ENCODE measurements at regions not wholly inside any gene's neighbourhood (a gene's known extent, or its start where the extent isn't known, plus 50 kb on each side); places are given as distances from the start of the nearest gene placed in this dataset.

DNA sequence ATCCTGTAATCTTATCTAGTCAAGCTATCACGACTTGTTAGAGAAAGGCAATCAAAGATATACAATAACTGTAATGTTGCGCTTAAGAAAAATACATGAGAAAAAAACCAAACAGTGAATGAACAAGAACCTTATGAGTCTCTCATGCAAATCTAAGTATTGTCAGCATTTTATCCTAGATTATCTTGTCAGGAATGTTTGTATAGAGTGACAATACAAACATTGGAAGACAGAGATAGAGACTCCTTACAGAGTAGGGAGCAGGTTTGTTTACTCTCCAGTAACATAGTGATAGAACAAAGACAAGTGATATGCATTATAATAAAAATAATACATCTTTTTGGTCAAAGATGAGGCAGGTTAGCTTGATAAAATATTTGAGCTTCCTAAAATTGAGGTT is 444.8 kb downstream of the SLITRK5 start:
- no peak for DNase-seq (ENCODE audit: low spot score)
- no peak for ATAC-seq
- no peaks in the 10 kb centered on the region for H3K27me3 Mint-ChIP-seq (ENCODE audit: low read depth)
- H3K27ac Mint-ChIP-seq = no peak overlapping the region
- no peak for TF ChIP-seq RELA (CRISPR knock-in tag; IDR thresholded peaks at IDR 0.05; ENCODE audit: borderline replicate concordance)
- no peak for TF ChIP-seq NFE2L1 (CRISPR knock-in tag; IDR thresholded peaks at IDR 0.05)
- TF ChIP-seq ATF1 (CRISPR knock-in tag; IDR thresholded peaks at IDR 0.05) = no peak
- TF ChIP-seq ZNF121 (CRISPR knock-in tag; IDR thresholded peaks at IDR 0.05) = no peak
- TF ChIP-seq, protein P1, sequence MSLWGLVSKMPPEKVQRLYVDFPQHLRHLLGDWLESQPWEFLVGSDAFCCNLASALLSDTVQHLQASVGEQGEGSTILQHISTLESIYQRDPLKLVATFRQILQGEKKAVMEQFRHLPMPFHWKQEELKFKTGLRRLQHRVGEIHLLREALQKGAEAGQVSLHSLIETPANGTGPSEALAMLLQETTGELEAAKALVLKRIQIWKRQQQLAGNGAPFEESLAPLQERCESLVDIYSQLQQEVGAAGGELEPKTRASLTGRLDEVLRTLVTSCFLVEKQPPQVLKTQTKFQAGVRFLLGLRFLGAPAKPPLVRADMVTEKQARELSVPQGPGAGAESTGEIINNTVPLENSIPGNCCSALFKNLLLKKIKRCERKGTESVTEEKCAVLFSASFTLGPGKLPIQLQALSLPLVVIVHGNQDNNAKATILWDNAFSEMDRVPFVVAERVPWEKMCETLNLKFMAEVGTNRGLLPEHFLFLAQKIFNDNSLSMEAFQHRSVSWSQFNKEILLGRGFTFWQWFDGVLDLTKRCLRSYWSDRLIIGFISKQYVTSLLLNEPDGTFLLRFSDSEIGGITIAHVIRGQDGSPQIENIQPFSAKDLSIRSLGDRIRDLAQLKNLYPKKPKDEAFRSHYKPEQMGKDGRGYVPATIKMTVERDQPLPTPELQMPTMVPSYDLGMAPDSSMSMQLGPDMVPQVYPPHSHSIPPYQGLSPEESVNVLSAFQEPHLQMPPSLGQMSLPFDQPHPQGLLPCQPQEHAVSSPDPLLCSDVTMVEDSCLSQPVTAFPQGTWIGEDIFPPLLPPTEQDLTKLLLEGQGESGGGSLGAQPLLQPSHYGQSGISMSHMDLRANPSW (CRISPR knock-in tag; conservative IDR thresholded peaks at IDR 0.05; ENCODE audit: low read depth) = no peak
- TF ChIP-seq FOXJ3 (CRISPR knock-in tag; IDR thresholded peaks at IDR 0.05; ENCODE audit: borderline replicate concordance) = no peak
- TF ChIP-seq ZNF138 (CRISPR knock-in tag; conservative IDR thresholded peaks at IDR 0.05) = no peak
- no peak for TF ChIP-seq ETV6 (CRISPR knock-in tag; IDR thresholded peaks at IDR 0.05)
- no peak for TF ChIP-seq CDX4 (CRISPR knock-in tag; IDR thresholded peaks at IDR 0.05; ENCODE audit: borderline replicate concordance)
- TF ChIP-seq CREB1 (CRISPR knock-in tag; IDR thresholded peaks at IDR 0.05) = no peak
- TF ChIP-seq ZNF263 (CRISPR knock-in tag; IDR thresholded peaks at IDR 0.05; ENCODE audit: low read depth) = no peak
- no peak for TF ChIP-seq MLX (CRISPR knock-in tag; IDR thresholded peaks at IDR 0.05)
- TF ChIP-seq, protein P2, sequence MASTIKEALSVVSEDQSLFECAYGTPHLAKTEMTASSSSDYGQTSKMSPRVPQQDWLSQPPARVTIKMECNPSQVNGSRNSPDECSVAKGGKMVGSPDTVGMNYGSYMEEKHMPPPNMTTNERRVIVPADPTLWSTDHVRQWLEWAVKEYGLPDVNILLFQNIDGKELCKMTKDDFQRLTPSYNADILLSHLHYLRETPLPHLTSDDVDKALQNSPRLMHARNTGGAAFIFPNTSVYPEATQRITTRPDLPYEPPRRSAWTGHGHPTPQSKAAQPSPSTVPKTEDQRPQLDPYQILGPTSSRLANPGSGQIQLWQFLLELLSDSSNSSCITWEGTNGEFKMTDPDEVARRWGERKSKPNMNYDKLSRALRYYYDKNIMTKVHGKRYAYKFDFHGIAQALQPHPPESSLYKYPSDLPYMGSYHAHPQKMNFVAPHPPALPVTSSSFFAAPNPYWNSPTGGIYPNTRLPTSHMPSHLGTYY (CRISPR knock-in tag; IDR thresholded peaks at IDR 0.05) = no peak
- no peak for TF ChIP-seq USF1 (CRISPR knock-in tag; IDR thresholded peaks at IDR 0.05)
- no peak for TF ChIP-seq MXD4 (CRISPR knock-in tag; IDR thresholded peaks at IDR 0.05; ENCODE audit: borderline replicate concordance)
- no peak for TF ChIP-seq KAT7 (CRISPR knock-in tag; IDR thresholded peaks at IDR 0.05; ENCODE audit: borderline replicate concordance)
- TF ChIP-seq IRF2 (CRISPR knock-in tag; IDR thresholded peaks at IDR 0.05; ENCODE audit: borderline replicate concordance, low read depth) = no peak
- no peak for TF ChIP-seq E2F1 (CRISPR knock-in tag; IDR thresholded peaks at IDR 0.05)
- no peak for TF ChIP-seq ZSCAN18 (CRISPR knock-in tag; IDR thresholded peaks at IDR 0.05)
- no peak for TF ChIP-seq TCF7 (CRISPR knock-in tag; IDR thresholded peaks at IDR 0.05; ENCODE audit: low read depth)
- ChIA-PET POLR2A (no interaction called here), CTCF (no interaction called here)
- no peaks in the 10 kb centered on the region for H3K9me3 Mint-ChIP-seq
- no peak overlapping the region for H3K4me3 Mint-ChIP-seq
- H3K4me1 Mint-ChIP-seq = peaks cover 5% of the 10 kb centered on the region
- H3K36me3 Mint-ChIP-seq = no peaks in the 10 kb centered on the region
